AG08395 (cell line): ENCODE measurements at regions not wholly inside any gene's neighbourhood (a gene's known extent, or its start where the extent isn't known, plus 50 kb on each side); places are given as distances from the start of the nearest gene placed in this dataset.

Experiments used
- DNase-seq: peaks from one replicate; pipeline ENCODE4 v3.0.0; 2012; ENCODE audit warnings: mixed read lengths, low spot score

- DNase-seq: no peak
These were observed 506.8 kb downstream of the LRFN5 start for GRCh38 chr14:42113358-42114069.

GRCh38 chr14:42112108-42112507, 505.4 kb downstream of the LRFN5 start:
- no peak for DNase-seq

DNA sequence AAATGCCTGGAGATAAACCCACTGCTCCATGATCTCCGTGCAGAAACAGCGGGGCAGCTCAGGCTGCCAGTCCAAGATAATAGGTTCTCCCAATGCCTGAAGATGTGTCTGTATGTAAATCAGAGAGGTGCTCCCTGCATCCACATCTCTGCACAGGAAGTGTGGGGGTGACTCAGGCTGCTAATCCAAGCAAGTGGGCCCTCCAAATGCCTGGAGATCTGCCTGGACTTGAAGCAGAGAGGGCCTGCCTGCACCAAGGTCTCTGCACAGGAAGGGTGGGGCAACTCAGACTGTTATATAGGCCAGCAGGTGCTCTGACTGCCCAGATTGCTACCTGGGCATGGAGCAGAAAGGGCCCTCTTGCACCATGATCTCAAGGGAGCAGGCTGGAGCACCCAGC, 504.7 kb downstream of the LRFN5 start:
- DNase-seq: no peak

DNA sequence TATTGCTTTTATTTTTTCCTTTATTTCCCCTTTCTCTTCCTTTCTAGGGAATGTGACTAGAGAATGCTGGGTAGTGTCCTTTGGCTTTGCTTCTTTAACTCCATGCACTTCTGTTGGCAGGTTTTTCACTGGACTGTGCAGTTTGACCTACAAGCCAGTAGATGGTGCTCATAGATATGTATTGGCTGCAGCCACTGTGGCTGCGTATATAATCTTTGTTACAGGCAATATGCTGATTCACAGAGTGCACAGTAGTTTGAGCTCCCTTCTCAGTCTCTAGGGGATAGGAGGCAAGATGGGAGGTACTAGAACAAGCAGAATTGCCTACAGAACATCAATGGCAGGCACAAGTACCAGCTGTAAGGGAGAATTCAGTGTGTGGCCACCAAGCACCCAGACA, 503.5 kb downstream of the LRFN5 start:
- DNase-seq: peak; percentile 31

GRCh38 chr14:42095155-42095554, 488.5 kb downstream of the LRFN5 start:
- DNase-seq: no peak

DNA sequence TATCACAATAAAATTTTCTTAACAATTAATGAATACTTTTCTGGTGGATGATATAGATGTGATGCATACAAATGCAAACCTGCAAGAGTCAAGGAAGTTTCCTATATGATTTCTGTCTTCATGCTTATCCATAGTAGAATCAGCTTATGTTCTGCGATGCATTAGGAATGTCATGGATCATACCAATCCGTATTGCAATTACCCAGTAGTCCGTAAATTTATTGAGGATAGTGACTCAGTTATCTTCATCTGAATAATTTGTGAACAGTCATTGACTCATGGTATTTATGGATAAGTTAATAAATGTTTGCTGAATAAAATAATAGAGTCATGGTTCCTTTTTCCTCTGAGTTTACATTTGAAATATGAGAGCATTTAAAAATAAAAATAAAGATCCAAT, 483.4 kb downstream of the LRFN5 start:
- DNase-seq: no peak

- no peak for DNase-seq
These were observed 473.2 kb downstream of the LRFN5 start for GRCh38 chr14:42079911-42080310.

DNA sequence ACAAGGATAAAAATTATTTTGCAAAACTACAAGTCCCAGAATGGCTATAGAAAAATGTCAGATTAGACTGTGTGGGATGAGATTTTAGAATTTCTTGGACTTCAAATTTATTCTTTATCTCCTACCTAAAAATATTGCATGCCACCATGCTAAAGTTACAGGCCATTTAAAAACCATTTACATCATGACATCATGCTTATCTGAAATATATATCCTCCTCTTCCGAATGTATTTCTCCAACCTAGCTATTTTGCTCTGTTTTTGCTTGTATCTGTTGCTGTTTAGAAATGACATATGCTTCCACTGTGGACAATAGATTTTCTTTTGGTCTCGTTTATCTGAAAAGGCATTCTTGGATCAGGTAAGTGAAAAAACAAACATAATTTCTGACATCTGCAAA, 471.7 kb downstream of the LRFN5 start:
- no peak for DNase-seq

DNA sequence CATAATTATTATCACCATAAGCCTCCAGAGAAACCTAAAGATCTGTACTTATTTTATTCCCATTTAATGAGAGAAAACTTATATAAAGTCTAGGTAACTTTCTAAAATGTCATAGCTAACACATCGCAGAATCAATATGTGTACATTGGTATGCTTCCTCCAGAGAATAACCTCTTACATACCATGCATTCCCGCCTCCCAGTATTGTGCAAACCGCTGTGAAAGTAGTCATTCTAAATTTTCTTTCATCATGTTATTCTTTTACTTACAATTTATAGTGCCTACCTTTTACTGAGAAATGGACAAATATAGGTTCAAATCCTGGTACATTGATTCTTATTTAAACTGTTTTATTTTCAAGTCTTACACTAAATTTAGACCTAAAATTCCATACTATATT, 463.4 kb downstream of the LRFN5 start:
- no peak for DNase-seq

GRCh38 chr14:42057111-42057510, 450.4 kb downstream of the LRFN5 start:
- DNase-seq: no peak

GRCh38 chr14:42047421-42048055, 440.9 kb downstream of the LRFN5 start:
- no peak for DNase-seq

- DNase-seq: no peak
These were observed 438.7 kb downstream of the LRFN5 start for GRCh38 chr14:42045383-42045782.

DNA sequence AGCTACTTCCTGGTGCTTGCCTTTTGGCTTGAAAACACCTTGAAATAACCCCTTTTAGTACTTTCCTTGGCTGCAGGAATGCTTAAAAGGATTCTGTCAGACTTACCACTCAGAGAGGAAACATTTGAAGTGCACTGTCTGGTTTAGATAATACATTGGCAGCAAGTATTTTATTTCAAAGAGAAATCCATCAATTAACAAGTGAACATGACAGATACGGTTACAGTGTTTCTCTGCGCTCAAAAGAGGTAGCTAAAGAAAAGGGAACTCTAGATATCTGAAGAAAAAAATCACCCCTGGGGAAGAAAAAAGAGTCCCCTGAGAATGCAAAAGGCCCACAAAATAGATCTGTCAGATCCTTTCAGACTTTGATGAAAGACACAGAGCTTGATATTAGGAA, 421.9 kb downstream of the LRFN5 start:
- DNase-seq: no peak

- no peak for DNase-seq
These were observed 420.6 kb downstream of the LRFN5 start for GRCh38 chr14:42027271-42027670.

GRCh38 chr14:42023452-42023851, 416.8 kb downstream of the LRFN5 start:
- no peak for DNase-seq

DNA sequence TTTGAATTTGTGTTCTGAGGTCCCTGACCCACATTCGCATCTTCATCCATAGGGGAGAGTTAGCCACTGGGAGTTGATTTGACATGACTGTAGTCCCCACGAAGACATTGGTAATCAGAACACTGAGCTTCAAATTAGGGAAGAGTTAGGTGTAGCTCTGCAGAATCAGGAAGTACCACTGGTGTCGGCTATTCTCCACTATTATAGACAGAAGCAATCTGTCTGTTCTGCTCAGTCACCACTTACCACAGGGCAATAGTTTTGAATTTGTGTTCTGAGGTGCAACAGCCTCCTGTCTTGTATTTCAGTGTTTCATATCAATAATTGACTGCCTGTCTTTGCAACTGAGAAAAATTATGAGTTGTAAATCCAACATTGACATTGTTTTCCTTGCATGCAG, 407.6 kb downstream of the LRFN5 start:
- no peak for DNase-seq

DNA sequence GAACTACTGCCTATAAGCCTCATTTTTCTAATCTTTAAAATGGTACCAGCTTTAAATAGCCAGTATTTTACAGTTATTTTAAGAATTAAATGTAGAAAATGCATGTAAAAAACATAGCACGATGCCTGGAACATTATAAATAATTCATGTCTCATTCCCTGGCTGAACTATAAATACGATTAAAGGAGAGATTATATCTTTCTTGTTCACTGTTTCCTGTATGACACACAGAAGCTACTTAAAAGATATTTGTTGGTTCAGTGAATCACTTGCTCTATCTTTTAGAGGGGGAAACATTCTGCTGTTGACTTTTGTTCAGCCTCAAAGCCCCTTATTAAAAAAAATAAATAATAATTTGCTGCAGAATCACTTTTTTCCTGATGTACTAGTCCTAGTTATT, 406.9 kb downstream of the LRFN5 start:
- no peak for DNase-seq

- DNase-seq: no peak
These were observed 406.5 kb downstream of the LRFN5 start for GRCh38 chr14:42013153-42013552.

GRCh38 chr14:42011221-42011620, 404.5 kb downstream of the LRFN5 start:
- no peak for DNase-seq

DNA sequence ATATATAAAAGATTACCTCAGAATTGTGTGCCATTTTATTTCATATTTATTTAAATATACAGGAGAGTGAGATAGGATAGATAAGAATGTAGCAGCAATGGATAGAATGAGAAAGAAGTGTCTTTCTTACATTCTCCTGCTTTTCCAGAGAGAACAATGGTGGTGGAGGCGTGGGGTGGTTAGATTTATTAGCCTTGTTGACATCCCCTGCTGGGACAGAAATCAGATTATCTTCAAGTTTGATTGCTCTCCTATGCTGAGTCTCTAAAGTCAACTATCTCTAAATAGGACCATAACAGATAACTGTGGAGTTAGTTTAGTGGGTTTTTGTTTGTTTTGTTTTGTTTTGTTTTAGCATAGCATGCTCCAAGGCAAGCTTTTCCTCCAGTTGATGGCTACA, 397.6 kb downstream of the LRFN5 start:
- DNase-seq: no peak

GRCh38 chr14:42002141-42002540, 395.5 kb downstream of the LRFN5 start:
- DNase-seq: no peak

DNA sequence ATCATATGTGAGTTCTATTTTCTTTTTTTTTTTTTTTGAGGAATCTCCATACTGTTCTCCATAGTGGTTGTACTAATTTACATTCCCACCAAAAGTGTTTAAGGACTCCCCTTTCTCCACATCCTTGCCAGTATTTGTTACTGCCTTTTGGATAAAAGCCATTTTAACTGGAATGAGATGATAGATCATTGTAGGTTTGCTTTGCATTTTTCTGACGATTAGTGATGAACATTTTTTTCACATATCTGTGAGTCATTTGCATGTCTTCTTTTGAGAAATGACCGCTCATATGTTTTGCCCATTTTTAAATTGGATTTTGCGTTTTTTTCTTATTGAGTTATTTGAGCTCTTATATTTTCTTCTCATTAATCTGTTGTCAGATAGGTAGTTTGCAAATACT, 394.8 kb downstream of the LRFN5 start:
- no peak for DNase-seq

- DNase-seq: no peak
These were observed 393.8 kb downstream of the LRFN5 start for GRCh38 chr14:42000450-42000849.

DNA sequence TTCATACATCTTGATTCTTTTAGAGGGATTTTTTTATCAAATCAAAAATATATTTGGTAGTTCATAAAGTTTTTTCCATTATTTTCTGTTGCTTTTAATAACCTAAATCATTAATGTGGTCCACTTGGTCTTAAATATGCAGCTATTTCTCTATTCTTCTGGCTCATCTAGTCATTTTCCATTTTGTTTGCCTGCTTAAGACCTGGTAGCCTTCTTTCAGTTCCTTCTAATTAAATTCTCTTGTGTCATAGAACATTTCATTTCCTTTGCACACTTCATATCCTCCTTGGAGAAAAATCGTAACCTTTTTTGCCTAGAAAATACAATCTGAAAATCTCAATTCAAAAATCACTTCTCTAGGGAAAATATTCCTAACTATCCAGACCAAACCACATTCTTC, 387.0 kb downstream of the LRFN5 start:
- DNase-seq: no peak
